PC-3 (cell line): ENCODE measurements at regions not wholly inside any gene's neighbourhood (a gene's known extent, or its start where the extent isn't known, plus 50 kb on each side); places are given as distances from the start of the nearest gene placed in this dataset.

ENCODE experiments used
- ATAC-seq: fragments of 200-7000 bp; cut with Tn5 transposase; 2 replicates; pipeline ENCODE4 v1.9.1; 2020; ENCODE audit warnings: mild to moderate bottlenecking, moderate library complexity
- BruUV-seq: library from RNA; stranded (reverse); fragments of 400-500 nt; replicated peaks from 2 replicates; lab custom pipeline; 2021; lab: Mats Ljungman, UMichigan
- CTCF ChIA-PET: fragments of 300-600 bp; sonication (Branson Sonifier 250); formaldehyde crosslinking; loops from one replicate; lab custom pipeline; 2022; ENCODE audit warnings: antibody characterized with exemption; lab: Charles Lee
- POLR2A ChIA-PET: fragments of 300-600 bp; sonication (Branson Sonifier 250); formaldehyde crosslinking; loops from one replicate; lab custom pipeline; 2022; ENCODE audit warnings: antibody characterized with exemption; ENCODE audit not compliant: unreplicated experiment; lab: Charles Lee
- DNase-seq: peaks from one replicate; pipeline ENCODE4 v3.0.0-alpha.2; 2015
- H2AFZ ChIP-seq: fragments of 300-600 bp; sonication (generic); 2 replicates; pipeline ENCODE4 v1.6.0; 2016; ENCODE audit warnings: antibody characterized with exemption, low read length
- H3F3A ChIP-seq: fragments of 300-600 bp; sonication (generic); one replicate; pipeline ENCODE4 v1.6.0; 2017; ENCODE audit warnings: antibody characterized with exemption, low read length, control low read depth, mild to moderate bottlenecking; ENCODE audit not compliant: unreplicated experiment
- H3K27ac ChIP-seq: fragments of 300-600 bp; sonication (generic); 2 replicates; pipeline ENCODE4 v1.5.1; 2016; ENCODE audit warnings: mild to moderate bottlenecking, low read length
- H3K27me3 ChIP-seq: fragments of 300-600 bp; sonication (generic); 2 replicates; pipeline ENCODE4 v1.6.1; 2016; ENCODE audit warnings: low read length, mixed read lengths
- H3K36me3 ChIP-seq: fragments of 300-600 bp; sonication (generic); 2 replicates; pipeline ENCODE4 v1.6.1; 2016; ENCODE audit warnings: low read depth, mixed run types, low read length, mixed read lengths
- H3K4me1 ChIP-seq: fragments of 300-600 bp; sonication (generic); 2 replicates; pipeline ENCODE4 v1.5.1; 2016; ENCODE audit warnings: low read length; ENCODE audit not compliant: insufficient read depth
- H3K4me2 ChIP-seq: fragments of 300-600 bp; sonication (generic); 2 replicates; pipeline ENCODE4 v1.6.0; 2016; ENCODE audit warnings: low read length
- H3K4me3 ChIP-seq: fragments of 300-600 bp; sonication (generic); 2 replicates; pipeline ENCODE4 v1.5.1; 2016; ENCODE audit warnings: mild to moderate bottlenecking, low read length, mixed read lengths
- H3K79me2 ChIP-seq: fragments of 300-600 bp; sonication (generic); 2 replicates; pipeline ENCODE4 v1.6.1; 2017; ENCODE audit warnings: low read length, mixed read lengths
- H3K9ac ChIP-seq: fragments of 300-600 bp; sonication (generic); 2 replicates; pipeline ENCODE4 v1.6.0; 2016; ENCODE audit warnings: mild to moderate bottlenecking, low read length
- H3K9me2 ChIP-seq: fragments of 300-600 bp; sonication (generic); replicated peaks from 2 replicates; pipeline ENCODE4 v1.6.1; 2016; ENCODE audit warnings: mixed run types, low read length, mixed read lengths
- H3K9me3 ChIP-seq: fragments of 300-600 bp; sonication (generic); 2 replicates; pipeline ENCODE4 v1.6.1; 2016; ENCODE audit warnings: low read length, mixed read lengths
- H4K20me1 ChIP-seq: fragments of 300-600 bp; sonication (generic); 2 replicates; pipeline ENCODE4 v1.6.1; 2016; ENCODE audit warnings: low read length, mixed read lengths
- CTCF ChIP-seq: fragments of 300-600 bp; sonication (generic); conservative IDR thresholded peaks from 2 replicates; pipeline ENCODE4 v1.5.1; 2017; ENCODE audit warnings: antibody characterized with exemption, low read depth, mild to moderate bottlenecking, low read length
- EZH2 ChIP-seq: fragments of 300-600 bp; sonication (generic); IDR thresholded peaks from one replicate; pipeline ENCODE4 v1.6.1; 2017; ENCODE audit warnings: antibody characterized with exemption, mild to moderate bottlenecking, low read length; ENCODE audit not compliant: unreplicated experiment
- EZH2phosphoT487 ChIP-seq: fragments of 300-600 bp; sonication (generic); IDR thresholded peaks from 2 replicates; pipeline ENCODE4 v1.6.1; 2018; ENCODE audit warnings: mild to moderate bottlenecking, antibody characterized with exemption, low read length, borderline replicate concordance
- intact Hi-C: fragments of 100-400 bp; cut with micrococcal nuclease; formaldehyde crosslinking; loops from 2 replicates; pipeline ENCODE4 v1.9.0; 2023

DNA sequence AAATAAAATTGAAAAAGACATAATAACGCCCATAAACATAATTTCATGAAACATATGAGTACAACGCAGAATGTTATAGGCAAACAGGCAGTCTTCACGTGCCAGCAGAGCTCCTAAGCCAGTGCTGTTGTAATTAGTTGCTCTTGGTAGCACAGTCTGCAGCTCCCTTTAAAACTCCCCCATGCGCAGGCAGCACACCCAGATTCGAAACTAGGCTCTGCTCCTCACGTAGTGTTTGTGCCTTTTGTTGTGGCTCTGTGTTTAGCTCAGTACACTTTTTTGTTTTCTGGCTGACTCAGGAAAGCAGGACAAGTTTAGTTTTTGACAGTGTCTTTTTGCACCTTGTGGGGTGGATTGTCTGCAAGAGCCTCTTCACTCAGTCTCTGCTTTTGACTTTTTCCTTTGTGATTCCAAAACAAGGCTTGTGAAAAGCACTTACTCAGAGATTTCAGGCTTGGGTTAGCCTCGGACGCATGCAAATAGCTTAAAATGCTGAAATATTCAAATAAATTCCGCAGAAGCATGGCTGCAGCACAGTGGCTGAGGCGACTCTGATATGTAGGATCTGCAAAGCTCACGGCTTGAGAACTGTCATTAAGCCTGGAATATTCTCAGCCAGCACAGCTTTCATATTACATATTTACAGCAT is 113.6 kb downstream of the IRX1 start:
- TF ChIP-seq CTCF (no peak), EZH2 (no peak), EZH2phosphoT487 (no peak)

DNA sequence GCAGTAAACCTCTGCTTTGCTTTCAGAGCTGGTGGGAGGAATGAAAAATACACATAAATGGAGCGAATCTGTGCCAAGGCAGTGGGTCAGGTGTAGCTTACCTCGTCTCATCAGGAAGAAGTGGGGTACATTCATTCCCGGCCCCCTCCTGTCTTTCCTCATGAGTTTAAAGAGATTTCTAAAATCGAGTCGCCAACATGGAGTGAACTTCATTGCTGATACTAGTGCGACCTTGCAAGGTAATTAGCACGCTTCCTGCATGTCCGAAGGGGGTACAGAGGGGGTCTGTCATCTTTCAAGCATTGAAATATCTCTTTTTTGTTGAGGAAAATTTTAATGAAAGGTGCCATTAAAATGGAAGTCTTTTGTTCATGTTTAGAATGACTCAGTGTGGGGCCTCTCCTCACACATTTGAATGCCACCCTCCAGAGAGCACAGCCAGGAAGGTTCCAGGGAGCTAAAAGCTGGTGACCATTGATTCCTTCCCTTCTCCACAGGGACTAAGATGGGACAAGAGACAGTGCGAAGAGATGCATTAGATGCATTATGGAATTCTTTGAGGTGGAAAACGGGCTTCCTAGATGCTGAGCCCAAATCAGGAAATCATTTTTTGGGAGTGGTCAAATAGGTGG is 114.2 kb downstream of the IRX1 start:
- DNase-seq: no peak
- ChIA-PET POLR2A (no interaction called here), CTCF (no interaction called here)
- Histone ChIP-seq H4K20me1 (no peaks in the 10 kb centered on the region), H3K4me1 (no peaks in the 10 kb centered on the region), H3K9ac (no peak overlapping the region), H3K9me2 (no peaks in the 10 kb centered on the region), H3K79me2 (no peaks in the 10 kb centered on the region), H3F3A (no peaks in the 10 kb centered on the region), H3K9me3 (peaks cover 10% of the 10 kb centered on the region; the same call in 1 of the 2 replicates), H3K36me3 (no peaks in the 10 kb centered on the region), H3K4me2 (no peak overlapping the region), H2AFZ (no peak overlapping the region), H3K4me3 (no peak overlapping the region), H3K27ac (no peak overlapping the region), H3K27me3 (no peaks in the 10 kb centered on the region)
- intact Hi-C loops: no loop called here
- no peak for TF ChIP-seq EZH2
- TF ChIP-seq EZH2phosphoT487: no peak
- no peak for TF ChIP-seq CTCF
- no TSS peak for BruUV-seq
- ATAC-seq: no peak

More for the DNA sequence above, 113.6 kb downstream of the IRX1 start:
- ATAC-seq (no peak), DNase-seq (no peak)
- Histone ChIP-seq H3K27me3 (no peaks in the 10 kb centered on the region), H3K4me1 (no peaks in the 10 kb centered on the region), H2AFZ (no peak overlapping the region), H3K36me3 (no peaks in the 10 kb centered on the region), H3K9me2 (no peaks in the 10 kb centered on the region), H3K27ac (no peak overlapping the region), H3K4me3 (no peak overlapping the region), H3K79me2 (no peaks in the 10 kb centered on the region), H3K4me2 (no peak overlapping the region), H3F3A (no peaks in the 10 kb centered on the region), H3K9me3 (peaks cover 10% of the 10 kb centered on the region; the same call in 1 of the 2 replicates), H4K20me1 (no peaks in the 10 kb centered on the region), H3K9ac (no peak overlapping the region)
- intact Hi-C loops: no loop called here
- no TSS peak for BruUV-seq
- ChIA-PET POLR2A (no interaction called here), CTCF (no interaction called here)

DNA sequence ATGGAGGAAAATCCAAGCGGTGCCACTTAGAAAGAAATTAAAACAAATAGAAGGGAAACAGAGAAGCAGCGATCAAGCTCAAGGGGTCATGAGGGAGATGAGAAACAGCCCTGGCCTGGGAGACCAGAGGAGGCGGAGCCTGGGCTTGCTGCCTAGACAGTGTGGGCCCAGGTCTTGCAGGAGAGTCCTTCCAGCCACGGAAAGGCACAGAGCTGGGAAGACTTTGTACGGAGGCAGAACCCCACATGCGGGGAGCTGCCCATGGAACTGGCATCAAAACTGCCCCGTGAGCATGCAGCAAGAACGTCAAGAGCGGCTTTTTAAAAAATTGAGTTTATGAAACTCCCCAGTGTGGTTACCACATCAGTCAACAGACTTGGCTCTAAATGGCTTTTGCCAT is 119.4 kb downstream of the IRX1 start:
- Histone ChIP-seq H3K27me3 (no peaks in the 10 kb centered on the region), H3K4me3 (no peak overlapping the region), H2AFZ (no peak overlapping the region), H3K79me2 (no peaks in the 10 kb centered on the region), H3K36me3 (no peaks in the 10 kb centered on the region), H3K4me1 (no peaks in the 10 kb centered on the region), H3K9ac (no peak overlapping the region), H3K4me2 (no peak overlapping the region), H4K20me1 (no peaks in the 10 kb centered on the region), H3K9me3 (peaks cover 4% of the 10 kb centered on the region), H3F3A (no peaks in the 10 kb centered on the region), H3K27ac (no peak overlapping the region), H3K9me2 (no peaks in the 10 kb centered on the region)
- POLR2A ChIA-PET: no interaction called here
- TF ChIP-seq CTCF (no peak), EZH2 (no peak), EZH2phosphoT487 (no peak)
- ATAC-seq: no peak
- no peak for DNase-seq
- CTCF ChIA-PET: no interaction called here
- intact Hi-C loops: no loop called here
- no TSS peak for BruUV-seq
